ENCODE measurements at regions not wholly inside any gene's neighbourhood (a gene's known extent, or its start where the extent isn't known, plus 50 kb on each side); places are given as distances from the start of the nearest gene placed in this dataset.

DNA sequence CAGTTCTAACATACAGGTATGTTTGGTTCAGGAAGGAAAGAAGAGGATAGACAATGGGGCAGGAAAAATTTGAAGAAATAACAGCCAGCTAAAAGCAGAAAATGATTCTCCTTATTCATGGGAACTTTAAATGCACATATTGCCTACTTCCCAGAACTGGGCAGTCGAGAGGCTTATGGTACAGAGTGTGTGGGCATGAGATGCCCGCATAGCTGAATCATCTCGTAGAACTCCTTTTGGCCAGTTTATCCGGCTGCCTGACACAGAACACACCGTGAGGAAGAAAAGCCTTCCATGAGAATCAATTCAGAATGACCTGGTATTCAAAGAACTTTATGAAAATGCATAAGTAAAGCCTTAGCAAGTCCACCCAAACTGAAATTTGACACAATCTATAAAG, 471.6 kb downstream of the SH2D4B start:
- DNase-seq (ENCODE audit: low read depth in 2 of 2, low spot score in 1 of 2) = no peak

DNA sequence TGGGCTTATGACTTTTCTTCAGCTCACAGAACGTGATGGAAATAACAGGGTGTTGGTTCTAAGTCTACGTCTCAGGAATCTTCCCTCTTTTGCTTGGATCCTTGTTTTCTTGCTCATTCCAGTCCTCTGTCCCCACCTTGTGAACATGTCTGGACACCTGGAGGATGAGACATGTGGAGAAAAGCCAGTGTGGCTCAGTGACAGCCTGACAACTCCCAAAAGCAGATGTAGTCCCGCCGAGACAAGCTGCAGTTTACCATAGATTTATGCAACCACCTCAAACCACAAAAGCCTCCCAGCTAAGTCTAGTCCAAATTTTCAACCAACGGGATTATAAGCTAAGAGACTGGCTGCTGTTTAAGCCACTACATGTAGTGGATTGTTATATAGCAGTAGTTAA, 476.1 kb downstream of the SH2D4B start:
- DNase-seq (ENCODE audit: low read depth in 2 of 2, low spot score in 1 of 2) = no peak

DNA sequence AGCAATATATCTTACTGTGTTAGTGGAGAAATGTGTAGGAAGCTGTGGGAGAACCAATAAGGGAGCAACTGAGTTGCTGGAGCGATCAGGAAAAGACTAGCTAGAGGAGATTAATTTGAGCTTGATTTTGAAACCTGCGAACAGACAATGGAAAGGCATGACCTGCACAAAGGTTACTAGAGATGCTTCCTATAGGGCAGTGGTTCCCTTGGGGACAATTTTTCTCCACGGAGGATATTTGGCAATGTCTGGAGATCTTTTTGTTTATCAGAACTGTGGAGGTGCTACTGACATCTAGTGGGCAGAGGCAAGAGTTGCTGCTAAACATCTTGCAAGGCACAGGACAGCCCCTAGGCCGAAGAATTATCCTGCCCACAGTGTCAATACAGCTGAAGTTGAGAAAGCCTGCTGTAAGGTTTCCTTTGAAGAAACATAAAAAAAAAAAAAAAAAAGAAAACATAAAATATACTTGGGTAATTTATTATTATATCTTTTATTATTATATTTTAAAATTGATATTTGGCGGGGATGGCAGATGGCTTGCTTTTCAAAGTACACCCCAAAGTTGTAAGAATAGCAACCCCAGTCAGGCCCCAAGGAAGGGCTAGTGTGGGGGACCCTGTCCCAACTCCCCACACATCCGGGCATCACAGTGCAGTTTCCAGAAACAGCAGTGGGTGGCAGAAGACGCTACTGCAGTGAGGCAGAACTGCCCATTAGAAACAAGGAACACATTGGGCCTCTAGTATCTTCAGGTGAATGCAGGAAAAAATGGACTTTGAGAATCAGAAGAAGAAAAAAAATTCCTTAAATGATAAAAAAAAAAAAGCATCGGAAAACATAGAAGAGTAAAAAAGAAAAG, 481.6 kb downstream of the SH2D4B start:
- DNase-seq (ENCODE audit: low read depth in 2 of 2, low spot score in 1 of 2) = no peak

DNA sequence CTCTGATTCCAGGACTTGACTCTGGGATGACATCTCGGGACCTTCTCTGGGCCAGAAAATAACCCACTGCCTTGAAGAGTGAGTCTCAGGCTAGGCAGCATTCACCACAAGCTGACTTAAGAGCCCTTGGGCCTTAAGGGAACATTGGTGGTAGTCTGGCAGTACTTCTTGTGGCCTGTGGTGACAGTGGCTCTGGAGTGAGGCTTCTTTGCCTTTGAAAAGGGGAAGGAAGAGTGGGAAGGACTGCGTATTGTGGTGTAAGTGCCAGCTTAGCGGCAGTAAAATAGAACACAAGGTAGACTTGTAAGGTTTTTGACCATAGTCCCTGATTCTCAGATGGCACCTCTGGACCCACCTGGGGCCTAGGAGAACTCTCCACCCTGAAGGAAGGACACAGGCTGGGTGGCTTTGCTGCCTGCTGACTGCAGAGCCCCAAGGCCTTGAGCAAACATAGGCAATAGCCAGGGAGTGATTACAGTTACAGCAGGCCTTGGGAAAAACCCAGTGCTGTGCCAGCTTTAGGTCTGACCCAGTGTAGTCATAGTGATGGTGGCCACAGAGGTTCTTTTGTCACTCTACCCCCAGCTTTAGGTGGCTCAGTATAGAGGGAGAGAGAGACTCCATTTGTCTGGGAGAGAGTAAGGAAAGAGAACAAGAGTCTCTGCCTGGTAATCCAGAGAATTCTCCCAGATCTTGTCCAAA, 483.9 kb downstream of the SH2D4B start:
- no peak for DNase-seq (ENCODE audit: low read depth in 2 of 2, low spot score in 1 of 2)

DNA sequence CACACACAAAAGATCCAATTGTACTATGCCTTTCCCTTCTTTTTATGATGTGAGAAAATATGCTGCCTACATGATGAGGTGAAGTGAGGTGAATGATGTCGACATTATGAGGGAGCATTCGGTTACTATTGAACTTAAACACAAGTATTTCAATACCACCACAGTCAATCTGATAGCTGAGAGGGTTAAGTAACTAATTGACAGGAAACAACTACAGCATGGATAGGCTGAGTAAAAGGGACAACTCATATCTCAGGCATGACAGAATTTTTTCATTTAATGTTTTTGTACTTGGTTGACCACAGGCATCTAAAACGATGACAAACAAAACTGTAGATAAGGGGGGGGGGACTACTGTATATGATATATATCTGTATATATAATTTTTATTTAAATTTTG, 488.9 kb downstream of the SH2D4B start:
- DNase-seq (ENCODE audit: low read depth in 2 of 2, low spot score in 1 of 2) = no peak

DNA sequence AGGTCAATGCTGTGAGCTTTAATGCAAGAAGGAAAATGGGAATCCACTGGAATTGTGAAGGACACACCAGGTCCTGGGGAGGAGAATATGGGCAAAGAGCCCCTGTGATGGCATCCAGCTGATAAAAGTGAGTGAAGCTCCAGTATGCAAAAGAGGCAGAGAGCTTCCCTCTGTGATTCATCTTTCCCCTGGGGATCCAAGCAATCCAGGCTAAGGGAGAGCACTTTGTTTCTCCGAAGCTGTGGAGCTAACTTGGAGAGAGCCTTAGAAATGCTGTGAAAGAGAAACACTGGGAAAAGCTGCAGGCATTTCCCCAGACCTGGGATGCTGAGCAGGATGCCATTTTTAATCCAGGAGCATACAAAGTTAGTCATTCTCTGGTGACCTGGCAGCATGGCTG, 489.5 kb downstream of the SH2D4B start:
- no peak for DNase-seq (ENCODE audit: low read depth in 2 of 2, low spot score in 1 of 2)

DNA sequence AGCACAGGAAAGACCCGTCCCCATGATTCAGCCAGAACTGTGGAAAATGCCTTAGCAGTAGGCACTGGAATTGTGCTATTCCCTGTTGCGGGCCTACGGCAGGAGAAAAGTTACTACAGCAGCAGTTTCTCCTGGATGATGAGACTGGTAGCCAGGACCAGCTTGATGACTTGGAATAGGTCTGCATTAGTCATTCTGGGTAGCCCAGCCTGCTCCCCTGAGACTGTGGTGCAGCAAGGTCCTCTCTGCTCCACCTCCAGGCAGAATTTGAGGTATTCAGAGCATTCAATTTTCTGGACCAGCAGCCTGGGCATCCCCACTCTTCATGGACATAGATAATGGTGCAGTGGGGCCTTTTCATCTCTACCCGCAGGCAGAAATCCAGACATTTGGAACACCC, 490.0 kb downstream of the SH2D4B start:
- DNase-seq (ENCODE audit: low read depth in 2 of 2, low spot score in 1 of 2) = no peak

DNA sequence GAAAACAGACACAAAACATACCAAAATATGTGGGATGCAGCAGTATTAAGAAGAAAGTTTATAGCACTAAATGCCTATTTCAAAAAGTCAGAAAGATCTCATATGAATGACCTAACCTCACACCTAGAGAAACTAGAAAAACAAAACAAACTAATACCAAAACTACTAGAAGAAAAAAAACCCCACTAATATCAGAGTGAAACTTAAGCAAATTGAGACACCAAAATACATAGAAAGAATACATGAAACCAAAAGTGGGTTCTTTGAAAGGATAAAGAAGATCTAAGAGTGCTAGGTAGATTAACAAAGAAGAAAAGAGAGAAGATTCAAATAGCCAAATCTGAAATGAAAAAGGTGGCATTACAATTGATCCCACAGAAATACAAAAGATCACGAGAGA, 494.1 kb downstream of the SH2D4B start:
- no peak for DNase-seq (ENCODE audit: low read depth in 2 of 2, low spot score in 1 of 2)

DNA sequence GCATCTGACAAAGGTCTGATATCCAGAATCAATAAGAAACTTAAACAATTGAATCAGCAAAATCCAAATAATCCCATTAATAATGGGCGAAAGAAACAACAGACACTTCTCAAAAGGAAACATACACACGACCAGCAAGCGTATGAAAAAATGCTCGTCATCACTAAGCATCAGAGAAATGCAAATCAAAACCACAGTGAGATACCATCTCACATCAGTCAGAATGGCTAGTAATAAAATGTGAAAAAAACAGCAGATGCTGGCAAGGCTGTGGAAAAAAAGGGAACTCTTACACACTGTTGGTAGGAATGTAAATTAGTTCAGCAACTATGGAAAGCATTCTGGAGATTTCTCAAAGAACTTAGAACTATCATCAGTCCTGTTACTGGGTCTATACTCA, 496.7 kb downstream of the SH2D4B start:
- DNase-seq (ENCODE audit: low read depth in 2 of 2, low spot score in 1 of 2) = no peak

DNA sequence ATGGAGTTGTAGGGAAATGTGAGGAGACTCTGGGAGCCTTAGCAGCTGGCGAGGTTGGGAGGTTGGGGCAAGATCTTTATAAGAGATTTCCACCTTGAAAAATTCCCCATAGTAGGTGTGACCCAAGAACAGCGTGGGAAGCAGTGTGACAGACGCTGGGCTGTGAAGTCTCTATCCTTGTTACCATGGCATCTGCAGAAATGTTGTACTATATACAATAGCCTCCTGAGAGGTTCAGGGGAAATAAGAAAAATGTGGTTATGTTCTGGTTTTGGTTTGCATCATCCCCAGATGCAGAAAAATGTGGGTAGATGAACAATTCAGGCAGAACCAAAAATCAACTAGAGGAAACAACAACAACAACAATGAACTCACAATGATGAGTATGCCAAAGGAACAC, 498.6 kb downstream of the SH2D4B start:
- DNase-seq (ENCODE audit: low read depth in 2 of 2, low spot score in 1 of 2) = no peak

DNA sequence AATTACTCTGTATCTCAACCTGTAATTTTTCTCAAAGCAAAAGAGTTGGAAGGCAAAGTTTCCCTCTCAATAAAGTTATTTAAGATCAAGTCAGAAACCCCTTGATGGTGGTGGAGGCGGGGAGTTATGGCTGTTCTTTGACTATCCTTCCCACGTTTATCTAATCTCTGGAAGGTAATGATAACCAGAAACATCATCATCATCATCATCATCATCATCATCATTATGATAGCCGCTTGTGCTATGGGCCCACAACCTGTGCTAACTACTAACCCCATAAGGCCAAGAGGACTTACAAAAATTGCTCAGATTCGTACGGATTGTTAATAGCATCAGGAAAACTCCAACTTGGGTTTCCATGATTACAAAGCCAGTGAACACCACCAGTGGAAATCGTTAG, 502.3 kb downstream of the SH2D4B start:
- no peak for DNase-seq (ENCODE audit: low read depth in 2 of 2, low spot score in 1 of 2)

DNA sequence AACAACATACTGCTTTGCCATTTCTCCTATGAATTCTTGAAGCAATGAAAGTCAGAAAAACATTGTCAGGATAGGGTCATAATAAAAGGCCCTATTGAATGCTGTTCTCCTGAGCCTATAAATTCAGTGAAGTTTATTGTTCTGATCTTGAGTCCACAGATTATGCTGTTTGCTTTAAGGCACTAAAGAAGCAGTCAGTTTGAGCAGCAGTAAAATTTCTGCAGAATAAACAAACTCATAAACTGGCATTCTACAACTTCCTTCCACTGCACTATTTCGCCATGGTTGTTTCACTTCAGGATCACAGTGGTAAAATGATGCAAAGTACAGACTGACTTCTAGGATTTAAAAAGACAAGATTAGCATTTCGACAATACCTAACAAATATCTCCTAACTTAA, 503.2 kb downstream of the SH2D4B start:
- no peak for DNase-seq (ENCODE audit: low read depth in 2 of 2, low spot score in 1 of 2)

DNA sequence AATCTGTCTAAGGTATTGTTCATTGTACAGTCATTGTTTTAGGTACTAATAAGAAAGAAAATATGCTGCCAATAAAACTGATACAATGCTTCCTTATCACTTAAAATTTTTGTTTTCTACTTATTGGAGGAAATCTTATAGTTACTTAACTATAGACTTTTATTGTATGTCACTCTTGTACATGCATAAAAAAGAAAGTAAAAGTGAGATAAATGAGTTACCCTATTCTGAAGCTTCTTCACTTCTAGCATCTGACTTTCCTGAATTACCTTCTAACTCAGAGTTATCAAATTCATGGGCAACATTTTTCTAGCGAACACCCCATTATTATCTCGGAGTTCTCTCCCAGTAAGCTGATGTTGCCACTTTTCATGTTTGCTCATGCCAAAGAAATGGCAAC, 504.9 kb downstream of the SH2D4B start:
- no peak for DNase-seq (ENCODE audit: low read depth in 2 of 2, low spot score in 1 of 2)

DNA sequence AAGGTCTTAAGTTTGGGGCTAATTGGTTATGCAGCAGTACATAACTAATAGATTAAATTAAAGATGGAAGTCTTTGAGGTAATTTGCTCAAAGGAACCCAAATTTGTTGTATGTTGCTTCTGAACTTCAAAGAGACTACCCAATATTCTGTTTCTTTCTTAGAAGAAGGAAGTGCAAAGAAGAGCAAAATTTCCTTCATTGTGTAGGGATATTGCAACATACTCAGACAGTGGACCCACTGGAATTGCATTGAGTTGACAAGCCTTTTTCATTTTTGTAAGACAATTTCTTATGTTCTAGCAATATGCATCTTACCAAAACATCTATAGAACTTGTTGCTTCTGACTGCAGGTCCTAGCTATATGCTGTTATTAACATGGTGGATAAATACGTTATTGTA, 527.8 kb downstream of the SH2D4B start:
- DNase-seq (ENCODE audit: low read depth in 2 of 2, low spot score in 1 of 2) = no peak

DNA sequence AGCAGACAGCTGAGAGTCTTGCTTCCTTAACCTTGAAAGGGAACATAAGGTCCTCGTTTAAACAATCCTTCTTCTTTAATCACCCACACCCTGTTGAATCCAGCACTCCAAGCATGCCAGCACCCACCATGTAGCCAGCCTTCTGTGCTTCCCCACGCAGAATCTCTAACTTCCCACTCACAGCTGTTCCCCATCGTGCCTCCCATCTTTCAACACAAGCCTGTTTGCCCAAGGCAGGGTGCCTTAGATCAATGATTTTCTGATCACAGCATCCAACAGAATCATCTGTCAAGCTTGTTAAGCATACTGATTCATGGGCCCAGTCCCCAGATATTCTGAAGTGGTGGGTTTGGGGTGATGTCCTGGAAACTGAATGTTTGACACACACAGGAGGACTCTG, 530.8 kb downstream of the SH2D4B start:
- DNase-seq (ENCODE audit: low read depth in 2 of 2, low spot score in 1 of 2) = no peak

DNA sequence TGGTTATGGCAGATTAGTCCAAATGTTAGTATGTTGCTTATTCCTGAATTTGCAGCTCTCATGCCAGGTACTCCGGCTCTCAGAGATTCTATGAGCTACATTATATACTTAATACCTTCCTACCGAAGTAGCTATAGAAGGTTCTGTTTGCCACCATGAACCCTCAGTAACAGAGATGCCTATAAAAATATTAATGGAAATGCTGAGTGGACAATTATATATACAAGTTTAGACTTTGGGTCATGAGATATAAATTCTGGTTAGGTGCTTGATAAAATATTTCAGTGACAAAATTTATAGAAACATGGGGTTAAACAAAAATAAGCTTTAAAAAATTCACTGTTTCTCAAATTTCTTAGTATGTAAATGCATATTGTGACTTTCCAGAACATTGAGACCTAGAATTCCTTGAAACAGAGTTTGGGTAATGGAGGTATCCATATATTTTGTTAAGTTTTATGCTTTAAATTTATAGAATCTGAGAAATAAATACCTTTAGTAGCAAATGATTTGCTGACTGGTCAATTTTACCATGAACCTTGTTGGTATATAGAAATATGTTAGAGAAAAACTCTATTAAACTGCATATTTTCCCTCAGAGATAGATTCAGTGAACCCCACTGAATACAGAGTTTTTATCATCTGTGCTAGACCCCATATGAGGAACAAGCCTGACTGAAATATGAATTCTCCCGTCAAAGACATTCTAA, 533.5 kb downstream of the SH2D4B start:
- no peak for DNase-seq (ENCODE audit: low read depth in 2 of 2, low spot score in 1 of 2)

DNA sequence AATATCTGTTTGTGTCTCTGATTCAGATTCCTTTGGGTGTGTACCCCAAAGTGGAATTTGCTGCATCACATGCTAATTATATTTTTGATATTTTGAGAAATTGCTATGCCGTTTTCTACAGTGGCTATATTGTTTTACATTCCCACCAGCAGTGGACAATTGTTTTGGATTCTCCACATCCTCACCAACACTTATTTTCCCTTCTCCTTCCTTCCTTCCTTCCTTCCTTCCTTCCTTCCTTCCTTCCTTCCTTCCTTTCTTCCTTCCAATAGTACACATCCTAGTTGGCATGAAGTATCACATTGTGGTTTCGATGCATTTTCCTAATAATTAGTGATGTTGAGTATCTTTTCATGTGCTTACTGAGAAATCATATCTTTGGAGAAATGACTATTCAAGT, 535.5 kb downstream of the SH2D4B start:
- no peak for DNase-seq (ENCODE audit: low read depth in 2 of 2, low spot score in 1 of 2)

DNA sequence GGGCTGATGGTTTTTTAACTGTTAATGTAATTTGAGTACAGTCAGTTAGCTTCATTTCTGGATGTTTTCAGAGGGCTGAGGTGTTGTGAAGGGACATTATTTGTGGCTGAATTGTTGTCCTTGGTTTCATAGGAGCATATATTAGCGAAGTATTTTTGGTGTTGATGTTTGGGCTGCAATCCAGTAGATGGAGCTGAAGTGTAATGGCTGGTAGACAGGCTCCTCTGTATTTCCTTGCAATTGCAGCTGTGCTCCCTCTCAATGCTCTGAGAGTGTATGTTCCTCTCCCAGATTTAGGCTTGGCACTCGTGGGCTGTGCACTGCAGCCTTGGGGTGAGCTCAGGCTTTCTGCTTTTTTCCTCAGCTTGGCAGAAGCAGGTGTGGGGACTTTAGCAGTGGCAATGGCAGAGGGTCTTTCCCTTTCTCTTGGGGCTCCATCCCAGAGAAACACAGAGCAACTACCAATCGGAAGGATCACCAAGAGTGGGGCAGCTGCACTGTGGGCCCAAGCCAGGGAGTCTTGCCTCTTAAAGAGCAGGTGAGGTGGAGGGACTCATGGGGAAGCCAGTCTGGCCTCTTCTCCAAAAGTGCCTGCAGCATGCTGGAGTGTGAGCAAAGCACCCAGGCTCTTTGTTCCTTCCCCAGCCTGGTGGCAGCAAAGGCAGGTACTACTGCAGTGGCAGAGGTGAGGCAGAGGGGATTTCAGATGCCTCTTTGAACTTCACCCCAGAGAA, 544.4 kb downstream of the SH2D4B start:
- DNase-seq (ENCODE audit: low read depth in 2 of 2, low spot score in 1 of 2) = no peak

DNA sequence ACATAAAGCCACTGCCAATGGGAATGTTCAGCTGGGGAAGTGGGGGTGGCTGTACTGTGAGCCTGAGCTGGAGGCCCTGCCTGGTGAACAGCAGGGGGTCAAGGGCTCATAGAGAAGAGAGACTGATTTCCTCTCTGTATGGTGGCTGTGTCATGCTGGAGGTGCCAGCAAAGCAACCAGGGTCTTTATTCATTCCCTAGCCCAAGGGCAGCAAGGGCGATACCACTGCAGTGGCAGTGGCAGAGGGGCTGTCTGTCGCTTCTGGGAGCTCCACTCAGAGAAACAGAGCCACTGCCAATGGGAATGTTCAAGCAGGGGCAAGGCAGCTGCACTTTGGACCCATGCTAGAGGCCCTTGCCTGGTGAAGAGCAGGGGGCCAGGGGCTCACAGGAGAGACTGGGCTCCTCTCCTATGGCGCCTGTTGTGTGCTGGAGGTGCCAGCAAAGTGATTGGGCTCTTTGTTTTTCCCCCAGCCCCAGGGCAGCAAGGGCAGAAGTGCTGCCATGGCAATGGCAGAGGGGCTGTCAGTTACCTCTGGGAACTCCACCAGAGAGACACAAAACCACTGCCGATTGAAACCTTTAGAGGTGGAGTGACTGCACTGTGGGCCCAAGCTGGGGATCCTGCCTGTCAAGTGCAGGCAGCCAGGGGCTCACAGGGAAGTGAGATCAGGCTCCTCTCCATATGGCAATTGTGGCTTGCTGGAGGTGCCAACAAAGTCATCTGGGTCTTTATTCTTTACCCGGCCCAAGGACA, 545.1 kb downstream of the SH2D4B start:
- no peak for DNase-seq (ENCODE audit: low read depth in 2 of 2, low spot score in 1 of 2)

DNA sequence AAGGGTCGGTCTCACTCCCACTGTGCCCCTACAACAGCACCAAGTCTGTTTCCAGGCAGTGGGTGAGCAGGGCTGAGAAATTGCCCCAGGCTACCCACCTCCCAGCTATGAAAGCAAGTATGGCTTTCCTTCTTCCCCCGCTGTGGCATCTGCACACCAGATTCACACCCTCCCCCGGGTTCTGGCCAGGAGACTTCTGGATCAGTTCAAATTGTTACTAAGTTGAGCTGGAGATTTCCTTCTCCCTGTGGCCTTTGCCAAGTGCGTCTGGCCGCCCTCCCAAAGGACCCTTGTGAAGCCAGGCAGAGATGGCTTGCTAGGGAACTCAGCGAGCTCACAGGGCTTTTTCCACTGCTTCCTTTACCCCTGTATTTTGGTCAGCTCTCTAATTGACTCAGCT, 555.4 kb downstream of the SH2D4B start:
- no peak for DNase-seq (ENCODE audit: low read depth in 2 of 2, low spot score in 1 of 2)

DNA sequence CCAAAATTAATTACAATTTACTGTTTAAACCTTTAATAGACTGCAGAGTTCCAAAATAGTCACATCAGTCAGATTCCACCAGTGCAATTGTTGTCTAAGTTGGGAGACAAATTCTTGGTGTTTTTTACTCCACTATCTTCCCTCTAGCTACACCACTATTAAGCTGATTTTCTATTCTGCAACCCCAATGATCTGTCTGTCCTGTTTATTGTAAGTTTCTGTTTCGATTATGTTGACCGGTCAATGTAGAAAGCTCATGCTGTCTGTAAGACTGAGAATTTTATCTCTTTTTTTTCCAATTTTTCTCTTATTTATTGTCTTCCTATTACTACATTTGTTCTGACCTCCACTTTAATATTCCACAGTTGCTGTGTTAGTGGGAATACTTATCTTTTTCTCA, 557.5 kb downstream of the SH2D4B start:
- no peak for DNase-seq (ENCODE audit: low read depth in 2 of 2, low spot score in 1 of 2)

All from stimulated activated CD8-positive, alpha-beta memory T cell treated with anti-CD3 and anti-CD28 coated beads, Interleukin-4, amount 100 ng/mL, for 4 hours (primary cell).